ENCODE measurements at regions not wholly inside any gene's neighbourhood (a gene's known extent, or its start where the extent isn't known, plus 50 kb on each side); places are given as distances from the start of the nearest gene placed in this dataset.

GRCh38 chr2:120983344-120983743, 247.7 kb downstream of the GLI2 start:
- TF ChIP-seq CTCF (IDR thresholded peaks at IDR 0.05; ENCODE audit: borderline replicate concordance, control extremely low read depth, extremely low read depth, insufficient read depth, missing control alignments): no peak
- DNase-seq (ENCODE audit: low spot score): no peak
- in situ Hi-C loops (cut with MboI; ENCODE audit: low sequenced_read_pairs, unreplicated experiment): no loop called here

DNA sequence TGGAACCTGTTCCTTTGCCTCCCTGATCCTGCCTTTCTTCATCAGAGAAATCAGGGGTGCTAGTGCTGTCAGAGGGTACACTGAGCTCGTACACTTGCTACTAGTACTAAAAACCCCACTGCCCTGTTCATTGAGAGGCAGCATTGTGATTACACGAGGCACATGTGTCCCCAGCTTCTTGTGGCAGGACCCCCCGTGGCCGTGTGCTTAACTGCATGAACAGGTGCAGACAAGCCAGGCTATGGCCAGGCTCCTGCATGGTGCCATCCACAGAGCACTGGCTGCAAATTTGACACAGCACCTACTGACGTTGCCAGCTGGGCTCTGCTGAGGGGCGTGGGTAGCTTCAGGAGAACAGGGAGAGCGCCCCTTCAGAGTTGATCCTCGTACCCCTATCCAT, 248.4 kb downstream of the GLI2 start:
- no peak for TF ChIP-seq CTCF (IDR thresholded peaks at IDR 0.05; ENCODE audit: borderline replicate concordance, control extremely low read depth, extremely low read depth, insufficient read depth, missing control alignments)
- DNase-seq (ENCODE audit: low spot score): no peak
- in situ Hi-C loops (cut with MboI; ENCODE audit: low sequenced_read_pairs, unreplicated experiment): no loop called here

- no peak for DNase-seq (ENCODE audit: low spot score)
- in situ Hi-C loops (cut with MboI; ENCODE audit: low sequenced_read_pairs, unreplicated experiment): no loop called here
- no peak for TF ChIP-seq CTCF (IDR thresholded peaks at IDR 0.05; ENCODE audit: borderline replicate concordance, control extremely low read depth, extremely low read depth, insufficient read depth, missing control alignments)
Measured at GRCh38 chr2:120984452-120985173, 248.9 kb downstream of the GLI2 start.

DNA sequence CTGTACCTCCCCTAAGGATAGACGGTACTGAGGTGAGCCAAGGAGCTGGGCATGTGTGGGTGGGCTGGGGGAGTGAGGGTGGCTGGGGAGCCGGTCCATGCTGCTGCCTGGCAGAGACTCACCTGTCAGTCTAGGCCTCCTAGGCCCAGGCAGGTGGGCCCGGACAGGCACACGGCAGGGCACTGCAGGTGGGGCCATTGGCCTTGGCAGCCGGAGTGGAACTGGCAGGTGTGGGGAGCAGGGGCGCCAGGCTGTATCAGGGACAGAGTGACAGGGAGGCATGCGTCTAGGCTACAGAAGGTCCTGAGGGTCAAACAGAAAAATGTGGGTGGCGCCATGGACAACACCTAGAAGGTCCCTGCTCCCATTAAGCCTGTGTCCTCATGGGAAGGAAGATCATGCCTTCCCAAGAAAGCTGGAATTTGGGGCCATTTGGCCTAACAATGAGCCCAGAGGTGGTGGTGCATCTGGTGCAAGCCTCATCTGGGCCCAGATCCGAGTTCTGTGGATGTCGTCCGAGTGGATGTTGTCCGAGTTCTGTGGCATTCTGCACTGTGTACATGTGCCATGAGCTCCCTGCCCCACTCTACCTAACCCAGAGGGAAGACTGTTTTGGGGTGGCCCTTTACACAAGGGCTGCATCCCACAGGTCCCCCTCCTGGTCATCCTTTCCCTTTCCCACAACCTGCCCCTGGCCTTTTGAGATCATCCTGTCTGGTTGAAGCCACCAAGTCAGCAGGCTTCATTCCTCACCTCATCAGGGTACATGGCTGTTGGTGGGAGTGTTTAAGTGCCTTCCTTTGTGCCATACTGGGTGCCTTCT, 249.7 kb downstream of the GLI2 start:
- no peak for DNase-seq (ENCODE audit: low spot score)
- in situ Hi-C loops (cut with MboI; ENCODE audit: low sequenced_read_pairs, unreplicated experiment): no loop called here
- no peak for TF ChIP-seq CTCF (IDR thresholded peaks at IDR 0.05; ENCODE audit: borderline replicate concordance, control extremely low read depth, extremely low read depth, insufficient read depth, missing control alignments)

GRCh38 chr2:120985997-120986651, 250.5 kb downstream of the GLI2 start:
- no peak for DNase-seq (ENCODE audit: low spot score)
- no peak for TF ChIP-seq CTCF (IDR thresholded peaks at IDR 0.05; ENCODE audit: borderline replicate concordance, control extremely low read depth, extremely low read depth, insufficient read depth, missing control alignments)
- in situ Hi-C loops (cut with MboI; ENCODE audit: low sequenced_read_pairs, unreplicated experiment): no loop called here

DNA sequence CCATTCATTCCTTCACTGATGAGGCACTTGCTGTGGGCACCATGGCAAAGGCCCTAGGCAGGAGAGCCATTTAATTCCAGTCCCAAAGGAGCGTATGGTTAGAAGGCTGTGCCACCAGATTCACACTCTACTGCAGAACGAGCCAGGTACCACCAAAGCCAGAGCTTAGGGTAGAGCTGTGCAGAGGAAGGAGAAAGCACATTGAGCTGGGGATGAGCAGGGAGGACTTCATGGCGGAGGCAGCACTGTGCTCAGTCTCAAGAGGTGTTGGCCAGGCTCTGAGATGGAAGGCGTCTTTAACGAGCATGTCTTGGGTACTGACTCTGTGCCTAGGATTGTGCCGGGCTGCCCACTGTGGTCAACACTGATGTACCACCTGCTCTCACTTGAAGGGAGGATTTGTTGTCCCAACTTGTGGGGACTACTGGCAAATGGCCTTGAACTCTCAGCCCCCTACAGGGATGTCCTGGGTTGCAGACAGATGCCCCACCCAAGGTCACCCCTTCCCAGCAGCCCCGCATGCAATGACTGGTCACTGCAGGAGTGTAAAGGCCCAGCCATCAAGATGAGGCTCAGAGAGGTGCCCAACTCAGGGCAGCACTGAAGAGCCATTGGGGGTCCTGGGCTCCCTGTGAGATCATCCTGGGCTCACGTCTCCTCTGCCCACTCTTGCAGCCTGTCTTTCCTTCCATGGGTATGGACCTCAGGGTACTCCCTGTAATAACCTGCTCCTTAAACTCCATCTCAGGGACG, 251.4 kb downstream of the GLI2 start:
- TF ChIP-seq CTCF (IDR thresholded peaks at IDR 0.05; ENCODE audit: borderline replicate concordance, control extremely low read depth, extremely low read depth, insufficient read depth, missing control alignments): no peak
- DNase-seq (ENCODE audit: low spot score): no peak
- in situ Hi-C loops (cut with MboI; ENCODE audit: low sequenced_read_pairs, unreplicated experiment): no loop called here
